ENCODE measurements at regions not wholly inside any gene's neighbourhood (a gene's known extent, or its start where the extent isn't known, plus 50 kb on each side); places are given as distances from the start of the nearest gene placed in this dataset.

GRCh38 chr11:134702827-134703226 lies 290.8 kb upstream of the B3GAT1 start:
- Histone ChIP-seq H3K79me2 (ENCODE audit: low read depth) (no peaks in the 10 kb centered on the region), H2AFZ (replicated peaks) (no peak overlapping the region), H3K9ac (no peak overlapping the region), H3K27ac (no peak overlapping the region), H3K4me3 (no peak overlapping the region), H3K4me1 (no peaks in the 10 kb centered on the region), H3K27me3 (no peaks in the 10 kb centered on the region), H4K20me1 (ENCODE audit: low read depth) (no peaks in the 10 kb centered on the region), H3F3A (ENCODE audit: low read depth) (no peaks in the 10 kb centered on the region), H3K36me3 (no peaks in the 10 kb centered on the region), H3K4me2 (no peak overlapping the region), H3K9me3 (ENCODE audit: low read depth) (no peaks in the 10 kb centered on the region)
- no peaks in the 10 kb centered on the region for H3K9me3 Mint-ChIP-seq
- DNase-seq (ENCODE audit: low spot score): no peak
- H3K27ac Mint-ChIP-seq: no peak overlapping the region
- H3K4me3 Mint-ChIP-seq: no peak overlapping the region
- H3K36me3 Mint-ChIP-seq: no peaks in the 10 kb centered on the region
- H3K27me3 Mint-ChIP-seq (ENCODE audit: insufficient read depth, low read depth): peaks cover 4% of the 10 kb centered on the region
- TF ChIP-seq EZH2 (IDR thresholded peaks at IDR 0.05): no peak
- no peak for TF ChIP-seq CTCF (IDR thresholded peaks at IDR 0.05)
- TF ChIP-seq EZH2phosphoT487 (IDR thresholded peaks at IDR 0.05): no peak
- peaks cover 13% of the 10 kb centered on the region for H3K4me1 Mint-ChIP-seq

- Histone ChIP-seq H3K9ac (no peak overlapping the region), H3K4me1 (no peaks in the 10 kb centered on the region), H4K20me1 (ENCODE audit: low read depth) (no peaks in the 10 kb centered on the region), H3K27me3 (no peaks in the 10 kb centered on the region), H3K4me2 (no peak overlapping the region), H3K36me3 (no peaks in the 10 kb centered on the region), H3K79me2 (ENCODE audit: low read depth) (no peaks in the 10 kb centered on the region), H3K27ac (no peak overlapping the region), H3F3A (ENCODE audit: low read depth) (no peaks in the 10 kb centered on the region), H3K4me3 (no peak overlapping the region), H3K9me3 (ENCODE audit: low read depth) (no peaks in the 10 kb centered on the region), H2AFZ (replicated peaks) (no peak overlapping the region)
- H3K9me3 Mint-ChIP-seq: no peaks in the 10 kb centered on the region
- H3K36me3 Mint-ChIP-seq: no peaks in the 10 kb centered on the region
- peaks cover 13% of the 10 kb centered on the region for H3K4me1 Mint-ChIP-seq
- H3K4me3 Mint-ChIP-seq: no peak overlapping the region
- no peak overlapping the region for H3K27ac Mint-ChIP-seq
- TF ChIP-seq EZH2 (IDR thresholded peaks at IDR 0.05): no peak
- no peak for TF ChIP-seq CTCF (IDR thresholded peaks at IDR 0.05)
- no peak for TF ChIP-seq EZH2phosphoT487 (IDR thresholded peaks at IDR 0.05)
- H3K27me3 Mint-ChIP-seq (ENCODE audit: insufficient read depth, low read depth): peaks cover 4% of the 10 kb centered on the region
- DNase-seq (ENCODE audit: low spot score): no peak
These were observed 289.6 kb upstream of the B3GAT1 start for GRCh38 chr11:134701564-134702165.

- Mint-ChIP-seq H3K4me1 (peaks cover under 1% of the 10 kb centered on the region), H3K27me3 (ENCODE audit: insufficient read depth, low read depth) (peaks cover 4% of the 10 kb centered on the region), H3K36me3 (no peaks in the 10 kb centered on the region), H3K9me3 (no peaks in the 10 kb centered on the region), H3K27ac (no peak overlapping the region), H3K4me3 (no peak overlapping the region)
- no peaks in the 10 kb centered on the region for H3K36me3 ChIP-seq
- H3K27me3 ChIP-seq: no peaks in the 10 kb centered on the region
- TF ChIP-seq EZH2phosphoT487 (IDR thresholded peaks at IDR 0.05): no peak
- TF ChIP-seq CTCF (IDR thresholded peaks at IDR 0.05): no peak
- TF ChIP-seq EZH2 (IDR thresholded peaks at IDR 0.05): no peak
- no peaks in the 10 kb centered on the region for H3F3A ChIP-seq (ENCODE audit: low read depth)
- no peaks in the 10 kb centered on the region for H3K4me1 ChIP-seq
- H3K9ac ChIP-seq: no peak overlapping the region
- H3K4me2 ChIP-seq: no peak overlapping the region
- no peaks in the 10 kb centered on the region for H4K20me1 ChIP-seq (ENCODE audit: low read depth)
- no peak overlapping the region for H3K27ac ChIP-seq
- H3K4me3 ChIP-seq: no peak overlapping the region
- DNase-seq (ENCODE audit: low spot score): no peak
- no peaks in the 10 kb centered on the region for H3K79me2 ChIP-seq (ENCODE audit: low read depth)
- H2AFZ ChIP-seq (replicated peaks): no peak overlapping the region
- no peaks in the 10 kb centered on the region for H3K9me3 ChIP-seq (ENCODE audit: low read depth)
These were observed 288.1 kb upstream of the B3GAT1 start for GRCh38 chr11:134700101-134700640.
